Smooth muscle cell (in vitro differentiated cells): ENCODE measurements at regions not wholly inside any gene's neighbourhood (a gene's known extent, or its start where the extent isn't known, plus 50 kb on each side); places are given as distances from the start of the nearest gene placed in this dataset.
"Not testable (repeated sequence)": the region's sequence is repeated elsewhere in the genome, so short reads cannot be mapped to it uniquely, and the experiment has no call there.

Source experiments
- DNase-seq: peaks from one replicate; lab custom pipeline; 2025; ENCODE audit not compliant: unreplicated experiment; lab: John Stamatoyannopoulos, UW
- H2AFZ ChIP-seq: fragments of 200-600 bp; sonication (generic); 2 replicates; pipeline ENCODE4 v1.6.0; 2016; ENCODE audit warnings: antibody characterized with exemption, low read depth, mild to moderate bottlenecking
- H3F3A ChIP-seq: fragments of 200-600 bp; sonication (generic); 2 replicates; pipeline ENCODE4 v1.6.0; 2017; ENCODE audit warnings: antibody characterized with exemption, low read depth
- H3K27ac ChIP-seq: fragments of 200-600 bp; sonication (generic); 2 replicates; pipeline ENCODE4 v1.5.1; 2016; ENCODE audit warnings: low read depth, mild to moderate bottlenecking
- H3K27me3 ChIP-seq: fragments of 200-600 bp; sonication (generic); 2 replicates; pipeline ENCODE4 v1.6.1; 2016; ENCODE audit warnings: low read depth, mild to moderate bottlenecking
- H3K36me3 ChIP-seq: fragments of 200-600 bp; sonication (generic); 2 replicates; pipeline ENCODE4 v1.5.1; 2016; ENCODE audit warnings: low read depth
- H3K4me1 ChIP-seq: fragments of 200-600 bp; sonication (generic); 2 replicates; pipeline ENCODE4 v1.5.1; 2016; ENCODE audit warnings: low read depth
- H3K4me2 ChIP-seq: fragments of 200-600 bp; sonication (generic); 2 replicates; pipeline ENCODE4 v1.6.0; 2016; ENCODE audit warnings: mild to moderate bottlenecking
- H3K4me3 ChIP-seq: fragments of 200-600 bp; sonication (generic); 2 replicates; pipeline ENCODE4 v1.5.1; 2016; ENCODE audit warnings: mild to moderate bottlenecking
- H3K79me2 ChIP-seq: fragments of 200-600 bp; sonication (generic); 2 replicates; pipeline ENCODE4 v1.6.0; 2016; ENCODE audit warnings: low read depth, mild to moderate bottlenecking
- H3K9ac ChIP-seq: fragments of 200-600 bp; sonication (generic); 2 replicates; pipeline ENCODE4 v1.6.0; 2016; ENCODE audit warnings: low read depth
- H3K9me3 ChIP-seq: fragments of 200-600 bp; sonication (generic); replicated peaks from 2 replicates; pipeline ENCODE4 v1.5.1; 2016; ENCODE audit warnings: low read depth
- H4K20me1 ChIP-seq: fragments of 200-600 bp; sonication (generic); 2 replicates; pipeline ENCODE4 v1.6.0; 2016; ENCODE audit warnings: low read depth
- CTCF ChIP-seq: fragments of 200-600 bp; sonication (generic); IDR thresholded peaks from 2 replicates; pipeline ENCODE4 v1.5.1; 2017; ENCODE audit warnings: borderline replicate concordance, mild to moderate bottlenecking, antibody characterized with exemption; ENCODE audit not compliant: insufficient read depth, poor library complexity, severe bottlenecking
- WGBS: methylation state at CpG from one replicate; pipeline ENCODE4 v1.1.7; 2016; ENCODE audit warnings: low lambda C conversion rate; 5-methylcytosine and 5-hydroxymethylcytosine counted together

- Histone ChIP-seq H3K4me1 (no peaks in the 10 kb centered on the region), H3F3A (no peaks in the 10 kb centered on the region), H3K27me3 (no peaks in the 10 kb centered on the region), H3K4me2 (no peak overlapping the region), H3K79me2 (no peaks in the 10 kb centered on the region), H3K4me3 (no peak overlapping the region), H4K20me1 (no peaks in the 10 kb centered on the region), H3K27ac (no peak overlapping the region), H3K36me3 (no peaks in the 10 kb centered on the region), H2AFZ (no peak overlapping the region), H3K9me3 (no peaks in the 10 kb centered on the region), H3K9ac (no peak overlapping the region)
- TF ChIP-seq CTCF, result no peak
- WGBS, result 94% methylated on average over 5 of the region's 5 CpGs
- DNase-seq, result no peak
Measured at GRCh38 chr12:95384785-95385184, 89.2 kb upstream of the METAP2 start.

GRCh38 chr12:95385246-95386035 is 88.5 kb upstream of the METAP2 start:
- Histone ChIP-seq H3K4me2 (no peak overlapping the region), H4K20me1 (no peaks in the 10 kb centered on the region), H3K9me3 (no peaks in the 10 kb centered on the region), H3K9ac (no peak overlapping the region), H3K4me3 (no peak overlapping the region), H3K79me2 (no peaks in the 10 kb centered on the region), H3K27ac (no peak overlapping the region), H3K4me1 (no peaks in the 10 kb centered on the region), H2AFZ (no peak overlapping the region), H3K27me3 (no peaks in the 10 kb centered on the region), H3K36me3 (no peaks in the 10 kb centered on the region), H3F3A (no peaks in the 10 kb centered on the region)
- TF ChIP-seq CTCF, result no peak
- 90% methylated on average over 12 of the region's 12 CpGs for WGBS
- no peak for DNase-seq

- TF ChIP-seq CTCF, result no peak
- H3K9me3 ChIP-seq, result no peaks in the 10 kb centered on the region
- no peaks in the 10 kb centered on the region for H3K4me1 ChIP-seq
- H3K4me2 ChIP-seq, result no peak overlapping the region
- no peak for DNase-seq
- no peaks in the 10 kb centered on the region for H3K36me3 ChIP-seq
- no peak overlapping the region for H2AFZ ChIP-seq
- no peak overlapping the region for H3K4me3 ChIP-seq
- H3K27me3 ChIP-seq, result no peaks in the 10 kb centered on the region
- no peaks in the 10 kb centered on the region for H3K79me2 ChIP-seq
- H4K20me1 ChIP-seq, result no peaks in the 10 kb centered on the region
- no peak overlapping the region for H3K27ac ChIP-seq
- 84% methylated on average over 1 of the region's 1 CpG for WGBS
- no peak overlapping the region for H3K9ac ChIP-seq
- no peaks in the 10 kb centered on the region for H3F3A ChIP-seq
Measured at GRCh38 chr12:95386051-95386450, 87.9 kb upstream of the METAP2 start.

GRCh38 chr12:95388260-95388659 is 85.7 kb upstream of the METAP2 start:
- not testable (repeated sequence) for DNase-seq, H3K9ac ChIP-seq
- WGBS, result 87% methylated on average over 10 of the region's 10 CpGs

More at GRCh38 chr12:95388260-95388659, 85.7 kb upstream of the METAP2 start:
- H3K27me3 ChIP-seq, H3K4me3 ChIP-seq, H3K9me3 ChIP-seq, H4K20me1 ChIP-seq, H3K4me1 ChIP-seq, H3K79me2 ChIP-seq, H3K27ac ChIP-seq, H3F3A ChIP-seq, H3K36me3 ChIP-seq, H2AFZ ChIP-seq, H3K4me2 ChIP-seq: not testable (repeated sequence)
